IMR-90 (cell line): ENCODE measurements at regions not wholly inside any gene's neighbourhood (a gene's known extent, or its start where the extent isn't known, plus 50 kb on each side); places are given as distances from the start of the nearest gene placed in this dataset.

Experiments
- ATAC-seq: fragments of 200-7000 bp; cut with Tn5 transposase; 2 replicates; pipeline ENCODE4 v1.9.1; 2020; ENCODE audit warnings: low read depth, mild to moderate bottlenecking, moderate library complexity
- BruUV-seq: library from RNA; stranded (reverse); fragments of 400-500 nt; replicated peaks from 2 replicates; lab custom pipeline; 2021; lab: Mats Ljungman, UMichigan
- CTCF ChIA-PET: fragments of 300-600 bp; formaldehyde crosslinking; extraction: SDS; loops from one replicate; lab custom pipeline; 2021; ENCODE audit warnings: antibody characterized with exemption; lab: Yijun Ruan, JAX
- POLR2A ChIA-PET: fragments of 300-600 bp; sonication (Branson Sonifier 250); formaldehyde crosslinking; loops from one replicate; lab custom pipeline; 2022; ENCODE audit warnings: antibody characterized with exemption; ENCODE audit not compliant: unreplicated experiment; lab: Charles Lee
- DNase-seq: peaks from one replicate; pipeline ENCODE4 v3.0.0; 2013
- H2AFZ ChIP-seq: replicated peaks from 2 replicates; pipeline ENCODE3; 2013; ENCODE audit warnings: low read length, mild to moderate bottlenecking; ENCODE audit not compliant: poor library complexity
- H2AK5ac ChIP-seq: 2 replicates; pipeline ENCODE4 v1.6.1; 2013; ENCODE audit warnings: low read depth, low read length, inconsistent platforms
- H2AK9ac ChIP-seq: replicated peaks from 2 replicates; pipeline ENCODE3; 2013; ENCODE audit warnings: mild to moderate bottlenecking, low read depth, low read length, moderate library complexity; ENCODE audit not compliant: poor library complexity
- H2BK120ac ChIP-seq: 2 replicates; pipeline ENCODE4 v1.6.1; 2013; ENCODE audit warnings: low read depth, low read length, inconsistent platforms
- H2BK15ac ChIP-seq: 3 replicates; pipeline ENCODE4 v1.6.1; 2013; ENCODE audit warnings: low read depth, low read length, inconsistent platforms
- H2BK20ac ChIP-seq: 2 replicates; pipeline ENCODE4 v1.6.1; 2013; ENCODE audit warnings: low read depth, mild to moderate bottlenecking, inconsistent platforms, low read length, moderate library complexity
- H2BK5ac ChIP-seq: 2 replicates; pipeline ENCODE4 v1.6.1; 2013; ENCODE audit warnings: mild to moderate bottlenecking, low read depth, low read length, inconsistent platforms; ENCODE audit not compliant: poor library complexity, severe bottlenecking
- H3K14ac ChIP-seq: replicated peaks from 2 replicates; pipeline ENCODE4 v1.6.1; 2013; ENCODE audit warnings: low read depth, low read length, inconsistent platforms
- H3K18ac ChIP-seq: 2 replicates; pipeline ENCODE4 v1.6.1; 2013; ENCODE audit warnings: low read depth, low read length, control low read depth
- H3K23ac ChIP-seq: 2 replicates; pipeline ENCODE4 v1.6.1; 2013; ENCODE audit warnings: low read depth, low read length, inconsistent platforms
- H3K27ac ChIP-seq: 2 replicates; pipeline ENCODE4 v1.5.1; 2013; ENCODE audit warnings: mild to moderate bottlenecking, control low read depth, low read length; ENCODE audit not compliant: insufficient read depth
- H3K27me3 ChIP-seq: 2 replicates; pipeline ENCODE4 v1.6.1; 2013; ENCODE audit warnings: low read length; ENCODE audit not compliant: control insufficient read depth, insufficient read depth
- H3K36me3 ChIP-seq: 2 replicates; pipeline ENCODE4 v1.6.1; 2013; ENCODE audit warnings: low read length, mixed read lengths; ENCODE audit not compliant: control insufficient read depth, insufficient read depth
- H3K4ac ChIP-seq: 2 replicates; pipeline ENCODE4 v1.6.1; 2013; ENCODE audit warnings: low read depth, low read length, inconsistent platforms
- H3K4me1 ChIP-seq: 2 replicates; pipeline ENCODE4 v1.6.1; 2013; ENCODE audit warnings: low read length, mixed read lengths; ENCODE audit not compliant: control insufficient read depth, insufficient read depth
- H3K4me2 ChIP-seq: 2 replicates; pipeline ENCODE4 v1.6.1; 2013; ENCODE audit warnings: low read depth, mild to moderate bottlenecking, control low read depth, low read length, moderate library complexity
- H3K4me3 ChIP-seq: 2 replicates; pipeline ENCODE4 v1.5.1; 2013; ENCODE audit warnings: low read depth, mild to moderate bottlenecking, control low read depth, low read length, moderate library complexity; ENCODE audit not compliant: insufficient read depth
- H3K56ac ChIP-seq: 2 replicates; pipeline ENCODE4 v1.6.1; 2013; ENCODE audit warnings: low read length, inconsistent platforms; ENCODE audit not compliant: insufficient read depth; ENCODE audit errors: extremely low read depth
- H3K79me1 ChIP-seq, 2 experiments: 2 replicates each; pipeline ENCODE4 v1.6.1; 2013; ENCODE audit warnings: low read length in 2 of 2, inconsistent platforms in 1 of 2, low read depth in 1 of 2
- H3K9ac ChIP-seq: 2 replicates; pipeline ENCODE4 v1.6.1; 2013; ENCODE audit warnings: low read depth, low read length, control low read depth
- H3K9me1 ChIP-seq: 2 replicates; pipeline ENCODE4 v1.6.1; 2013; ENCODE audit warnings: low read length, inconsistent platforms; ENCODE audit not compliant: insufficient read depth
- H3K9me3 ChIP-seq: 2 replicates; pipeline ENCODE4 v1.6.1; 2013; ENCODE audit warnings: low read length; ENCODE audit not compliant: control insufficient read depth, insufficient read depth
- H4K20me1 ChIP-seq: 2 replicates; pipeline ENCODE4 v1.6.1; 2013; ENCODE audit warnings: low read length, inconsistent platforms; ENCODE audit not compliant: insufficient read depth
- H4K5ac ChIP-seq: 2 replicates; pipeline ENCODE4 v1.6.1; 2013; ENCODE audit warnings: mild to moderate bottlenecking, low read depth, low read length, control low read depth
- H4K8ac ChIP-seq, 2 experiments: 2 replicates each; pipeline ENCODE4 v1.6.1; 2013; ENCODE audit warnings: low read depth in 2 of 2, low read length in 2 of 2, control low read depth in 1 of 2, inconsistent platforms in 1 of 2
- H4K91ac ChIP-seq: 2 replicates; pipeline ENCODE4 v1.6.1; 2013; ENCODE audit warnings: low read depth, low read length, inconsistent platforms; ENCODE audit not compliant: insufficient read depth
- WGBS, 2 experiments: methylation state at CpG; one replicate each; pipeline versions ENCODE4 v1.1.5 to v1.1.7; 2013; ENCODE audit warnings: missing lambda C conversion rate in 2 of 2; ENCODE audit not compliant: insufficient read length in 1 of 2; ENCODE audit errors: extremely low coverage in 2 of 2; 5-methylcytosine and 5-hydroxymethylcytosine counted together
- dilution Hi-C: fragments of 300-500 bp; cut with HindIII; formaldehyde crosslinking; loops from one replicate; pipeline ENCODE4 v1.14.3; 2018; ENCODE audit warnings: low sequenced_read_pairs; ENCODE audit not compliant: unreplicated experiment
- in situ Hi-C: fragments of 300-500 bp; cut with MboI; formaldehyde crosslinking; loops from 3 replicates; pipeline ENCODE4 v1.14.3; 2019; ENCODE audit warnings: low sequenced_read_pairs, inconsistent platforms, mixed read lengths
- intact Hi-C: fragments of 100-400 bp; cut with micrococcal nuclease; formaldehyde crosslinking; loops from 2 replicates; pipeline ENCODE4 v1.10.0; 2022
- TF ChIP-seq, protein P1 (sequence below): conservative IDR thresholded peaks from 2 replicates; pipeline ENCODE4 v1.5.1; 2012; ENCODE audit warnings: mild to moderate bottlenecking, low read depth, low read length, improper control_type of control experiment
- TF ChIP-seq, protein P2 (sequence below): fragments of 150-350 bp; IDR thresholded peaks from 2 replicates; pipeline ENCODE4 v1.6.1; 2017; ENCODE audit warnings: mild to moderate bottlenecking, antibody characterized with exemption, low read length, low read depth

DNA sequence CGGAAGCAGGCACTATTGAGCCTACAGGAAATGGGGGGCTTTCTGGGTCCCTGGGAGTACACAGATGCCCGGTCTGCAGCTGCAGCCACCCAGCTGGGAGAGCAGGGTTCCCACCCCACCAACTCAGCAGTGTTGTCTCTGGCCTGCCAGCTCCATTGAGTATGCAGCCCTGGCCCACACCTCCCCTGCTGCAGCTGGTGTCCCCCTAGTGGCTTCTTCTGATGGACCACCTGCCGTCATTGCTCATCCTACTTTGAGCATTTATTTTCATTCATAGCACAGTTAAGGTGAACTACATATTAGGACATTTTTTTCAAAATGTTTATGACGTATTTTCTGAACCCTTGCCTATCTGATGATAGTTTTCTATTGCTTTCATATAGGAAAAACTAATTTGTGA is 189.8 kb upstream of the LYPLAL1 start:
- H3K56ac ChIP-seq: no peak overlapping the region
- no peaks in the 10 kb centered on the region for H3K36me3 ChIP-seq
- ATAC-seq (no peak), DNase-seq (no peak)
- H3K4ac ChIP-seq: no peak overlapping the region
- no peaks in the 10 kb centered on the region for H3K27me3 ChIP-seq
- TF ChIP-seq, protein P1, sequence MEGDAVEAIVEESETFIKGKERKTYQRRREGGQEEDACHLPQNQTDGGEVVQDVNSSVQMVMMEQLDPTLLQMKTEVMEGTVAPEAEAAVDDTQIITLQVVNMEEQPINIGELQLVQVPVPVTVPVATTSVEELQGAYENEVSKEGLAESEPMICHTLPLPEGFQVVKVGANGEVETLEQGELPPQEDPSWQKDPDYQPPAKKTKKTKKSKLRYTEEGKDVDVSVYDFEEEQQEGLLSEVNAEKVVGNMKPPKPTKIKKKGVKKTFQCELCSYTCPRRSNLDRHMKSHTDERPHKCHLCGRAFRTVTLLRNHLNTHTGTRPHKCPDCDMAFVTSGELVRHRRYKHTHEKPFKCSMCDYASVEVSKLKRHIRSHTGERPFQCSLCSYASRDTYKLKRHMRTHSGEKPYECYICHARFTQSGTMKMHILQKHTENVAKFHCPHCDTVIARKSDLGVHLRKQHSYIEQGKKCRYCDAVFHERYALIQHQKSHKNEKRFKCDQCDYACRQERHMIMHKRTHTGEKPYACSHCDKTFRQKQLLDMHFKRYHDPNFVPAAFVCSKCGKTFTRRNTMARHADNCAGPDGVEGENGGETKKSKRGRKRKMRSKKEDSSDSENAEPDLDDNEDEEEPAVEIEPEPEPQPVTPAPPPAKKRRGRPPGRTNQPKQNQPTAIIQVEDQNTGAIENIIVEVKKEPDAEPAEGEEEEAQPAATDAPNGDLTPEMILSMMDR: peak; percentile 8; the same call in 1 of the 2 replicates
- TF ChIP-seq, protein P2, sequence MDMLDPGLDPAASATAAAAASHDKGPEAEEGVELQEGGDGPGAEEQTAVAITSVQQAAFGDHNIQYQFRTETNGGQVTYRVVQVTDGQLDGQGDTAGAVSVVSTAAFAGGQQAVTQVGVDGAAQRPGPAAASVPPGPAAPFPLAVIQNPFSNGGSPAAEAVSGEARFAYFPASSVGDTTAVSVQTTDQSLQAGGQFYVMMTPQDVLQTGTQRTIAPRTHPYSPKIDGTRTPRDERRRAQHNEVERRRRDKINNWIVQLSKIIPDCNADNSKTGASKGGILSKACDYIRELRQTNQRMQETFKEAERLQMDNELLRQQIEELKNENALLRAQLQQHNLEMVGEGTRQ: no peak
- no peak overlapping the region for H2BK120ac ChIP-seq
- H3K23ac ChIP-seq: no peak overlapping the region
- H4K8ac ChIP-seq: no peak overlapping the region
- peak overlapping the region; percentile 50 for H2AK9ac ChIP-seq
- H2AFZ ChIP-seq: no peak overlapping the region
- ChIA-PET POLR2A (no interaction called here), CTCF (no interaction called here)
- in situ Hi-C loops: no loop called here
- H4K5ac ChIP-seq: no peak overlapping the region
- H2BK20ac ChIP-seq: no peak overlapping the region
- no peaks in the 10 kb centered on the region for H3K79me1 ChIP-seq
- no peak overlapping the region for H3K18ac ChIP-seq
- H2AK5ac ChIP-seq: no peak overlapping the region
- no CpG with 5 or more reads among the region's 4 CpGs for WGBS, 2 experiments
- H3K4me3 ChIP-seq: no peak overlapping the region
- H3K9ac ChIP-seq: no peak overlapping the region
- H3K4me2 ChIP-seq: no peak overlapping the region
- no peaks in the 10 kb centered on the region for H3K9me1 ChIP-seq
- H4K20me1 ChIP-seq: no peaks in the 10 kb centered on the region
- no peak overlapping the region for H3K14ac ChIP-seq
- no peak overlapping the region for H2BK15ac ChIP-seq
- dilution Hi-C loops: no loop called here
- no peak overlapping the region for H4K91ac ChIP-seq
- no peaks in the 10 kb centered on the region; the same call in 1 of the 2 replicates for H3K9me3 ChIP-seq
- no peak overlapping the region for H2BK5ac ChIP-seq
- intact Hi-C loops: no loop called here
- BruUV-seq: no TSS peak
- H3K4me1 ChIP-seq: no peaks in the 10 kb centered on the region
- H3K27ac ChIP-seq: no peak overlapping the region
